H1 (cell line): ENCODE measurements at regions not wholly inside any gene's neighbourhood (a gene's known extent, or its start where the extent isn't known, plus 50 kb on each side); places are given as distances from the start of the nearest gene placed in this dataset.

Source experiments
- CTCF ChIA-PET: fragments of 300-600 bp; sonication (Branson Sonifier 250); formaldehyde crosslinking; loops from one replicate; lab custom pipeline; 2021; ENCODE audit not compliant: partially characterized antibody; lab: Charles Lee
- POLR2A ChIA-PET: fragments of 300-600 bp; sonication (Branson Sonifier 250); formaldehyde crosslinking; loops from one replicate; lab custom pipeline; 2021; ENCODE audit warnings: inconsistent platforms; ENCODE audit not compliant: partially characterized antibody; lab: Charles Lee
- DNase-seq, 2 experiments: peaks; one replicate each; pipeline versions ENCODE4 v3.0.0 to v3.0.0-alpha.2; 2010 to 2022; ENCODE audit warnings: low spot score in 2 of 2, low read depth in 1 of 2, mixed read lengths in 1 of 2
- FAIRE-seq: peaks from 2 replicates; lab custom pipeline; 2011; peaks lifted over from hg19 to GRCh38; lab: Jason Lieb, UNC
- H2AFZ ChIP-seq: 2 replicates; pipeline ENCODE4 v1.8.1; 2012; ENCODE audit warnings: low read length, inconsistent platforms
- H2AK5ac ChIP-seq: 2 replicates; pipeline ENCODE4 v1.6.1; 2013; ENCODE audit warnings: low read depth, low read length
- H2BK120ac ChIP-seq: replicated peaks from 2 replicates; pipeline ENCODE3; 2013; ENCODE audit warnings: low read depth, low read length, inconsistent platforms
- H2BK12ac ChIP-seq: 2 replicates; pipeline ENCODE4 v1.6.1; 2013; ENCODE audit warnings: low read depth, low read length
- H2BK15ac ChIP-seq: 2 replicates; pipeline ENCODE4 v1.6.1; 2013; ENCODE audit warnings: low read length
- H2BK20ac ChIP-seq: 2 replicates; pipeline ENCODE4 v1.6.1; 2013; ENCODE audit warnings: low read length
- H2BK5ac ChIP-seq: 2 replicates; pipeline ENCODE4 v1.6.1; 2013; ENCODE audit warnings: low read depth, low read length
- H3K14ac ChIP-seq: 2 replicates; pipeline ENCODE4 v1.6.1; 2013; ENCODE audit warnings: inconsistent platforms; ENCODE audit not compliant: insufficient read length
- H3K18ac ChIP-seq: 2 replicates; pipeline ENCODE4 v1.6.1; 2013; ENCODE audit warnings: low read length; ENCODE audit errors: extremely low read depth
- H3K23ac ChIP-seq: 2 replicates; pipeline ENCODE4 v1.6.1; 2013; ENCODE audit warnings: inconsistent platforms; ENCODE audit not compliant: insufficient read length
- H3K23me2 ChIP-seq: 2 replicates; pipeline ENCODE4 v1.6.1; 2013; ENCODE audit warnings: low read depth, low read length
- H3K27ac ChIP-seq: 2 replicates; pipeline ENCODE4 v1.6.1; 2011; ENCODE audit warnings: low read depth, low read length, inconsistent platforms
- H3K27me3 ChIP-seq, 4 experiments: replicated peaks in 1 of 4; 1 replicate in 1 of 4; 2 replicates in 3 of 4; pipeline versions ENCODE4 v1.6.1 to v1.8.1; 2011 to 2013; ENCODE audit warnings: low read length in 3 of 4, mild to moderate bottlenecking in 3 of 4, inconsistent platforms in 2 of 4, mixed read lengths in 2 of 4, moderate library complexity in 1 of 4; ENCODE audit not compliant: control insufficient read depth in 3 of 4, insufficient read depth in 3 of 4; ENCODE audit errors: extremely low read depth in 1 of 4
- H3K36me3 ChIP-seq, 4 experiments: 2 replicates each; pipeline versions ENCODE4 v1.6.1 to v1.8.1; 2011 to 2013; ENCODE audit warnings: mild to moderate bottlenecking in 4 of 4, low read length in 3 of 4, moderate library complexity in 2 of 4, control low read depth in 1 of 4, inconsistent platforms in 1 of 4; ENCODE audit not compliant: insufficient read depth in 4 of 4, control insufficient read depth in 2 of 4
- H3K4ac ChIP-seq: replicated peaks from 2 replicates; pipeline ENCODE3; 2013; ENCODE audit warnings: low read length, low read depth, mixed read lengths, inconsistent platforms; ENCODE audit not compliant: insufficient read length
- H3K4me1 ChIP-seq, 4 experiments: replicated peaks in 1 of 4; 1 replicate in 1 of 4; 2 replicates in 3 of 4; pipeline versions ENCODE4 v1.6.1 to v1.8.1; 2011 to 2013; ENCODE audit warnings: low read length in 3 of 4, inconsistent platforms in 2 of 4, mixed read lengths in 1 of 4; ENCODE audit not compliant: insufficient read depth in 4 of 4, control insufficient read depth in 3 of 4
- H3K4me2 ChIP-seq, 2 experiments: 2 replicates each; pipeline versions ENCODE4 v1.6.1 to v1.8.1; 2011 to 2013; ENCODE audit warnings: low read depth in 2 of 2, low read length in 2 of 2, control low read depth in 1 of 2, inconsistent platforms in 1 of 2, mild to moderate bottlenecking in 1 of 2; ENCODE audit not compliant: insufficient read depth in 1 of 2
- H3K4me3 ChIP-seq, 4 experiments: fragments of 200-600, 300-600 bp in 1 of 4; sonication (generic), shearing (Covaris generic), sonication (Bioruptor Twin) in 1 of 4; 2 replicates each; pipeline versions ENCODE4 v1.5.1 to v1.8.1; 2011 to 2016; ENCODE audit warnings: low read length in 4 of 4, low read depth in 3 of 4, control low read depth in 2 of 4, inconsistent platforms in 2 of 4, mild to moderate bottlenecking in 2 of 4, mixed read lengths in 1 of 4, moderate library complexity in 1 of 4; ENCODE audit not compliant: insufficient read depth in 2 of 4; ENCODE audit errors: extremely low read depth in 1 of 4
- H3K56ac ChIP-seq: replicated peaks from 2 replicates; pipeline ENCODE3; 2013; ENCODE audit warnings: low read depth, mild to moderate bottlenecking, mixed read lengths, low read length, inconsistent platforms; ENCODE audit not compliant: insufficient read length
- H3K79me1 ChIP-seq: 2 replicates; pipeline ENCODE4 v1.6.1; 2013; ENCODE audit warnings: low read depth, low read length, control low read depth
- H3K79me2 ChIP-seq, 2 experiments: 2 replicates each; pipeline versions ENCODE4 v1.6.1 to v1.8.1; 2012 to 2013; ENCODE audit warnings: low read length in 2 of 2, mild to moderate bottlenecking in 2 of 2, inconsistent platforms in 1 of 2; ENCODE audit not compliant: insufficient read depth in 2 of 2, control insufficient read depth in 1 of 2
- H3K9ac ChIP-seq, 4 experiments: replicated peaks in 1 of 4; 1 replicate in 1 of 4; 2 replicates in 3 of 4; pipeline versions ENCODE4 v1.6.1 to v1.8.1; 2011 to 2013; ENCODE audit warnings: low read depth in 3 of 4, low read length in 3 of 4, control low read depth in 2 of 4, mild to moderate bottlenecking in 2 of 4, moderate library complexity in 2 of 4, inconsistent platforms in 1 of 4; ENCODE audit errors: extremely low read depth in 1 of 4
- H3K9me3 ChIP-seq, 2 experiments: 2 replicates each; pipeline versions ENCODE4 v1.6.1 to v1.8.1; 2012 to 2013; ENCODE audit warnings: mild to moderate bottlenecking in 2 of 2, moderate library complexity in 2 of 2, control low read depth in 1 of 2, inconsistent platforms in 1 of 2, low read depth in 1 of 2, low read length in 1 of 2, mixed read lengths in 1 of 2; ENCODE audit not compliant: insufficient read depth in 2 of 2
- H4K20me1 ChIP-seq, 2 experiments: replicated peaks in 1 of 2; 2 replicates each; pipeline versions ENCODE3 to v1.8.1; 2011 to 2013; ENCODE audit warnings: inconsistent platforms in 2 of 2, low read length in 2 of 2, mild to moderate bottlenecking in 1 of 2; ENCODE audit not compliant: insufficient read depth in 2 of 2, control insufficient read depth in 1 of 2
- H4K5ac ChIP-seq: 2 replicates; pipeline ENCODE4 v1.6.1; 2013; ENCODE audit warnings: low read length, low read depth, mixed read lengths, inconsistent platforms; ENCODE audit not compliant: insufficient read length
- H4K8ac ChIP-seq: 2 replicates; pipeline ENCODE4 v1.8.0; 2013; ENCODE audit warnings: mild to moderate bottlenecking, moderate library complexity, low read length, inconsistent platforms; ENCODE audit not compliant: insufficient read depth; ENCODE audit errors: extremely low read depth
- H4K91ac ChIP-seq: replicated peaks from 2 replicates; pipeline ENCODE3; 2013; ENCODE audit warnings: low read length, mixed read lengths, inconsistent platforms; ENCODE audit not compliant: insufficient read length
- BRCA1 ChIP-seq: IDR thresholded peaks from 2 replicates; pipeline ENCODE4 v1.6.1; 2012; ENCODE audit warnings: low read depth, low read length, improper control_type of control experiment
- CHD2 ChIP-seq: IDR thresholded peaks from 2 replicates; pipeline ENCODE4 v1.6.1; 2012; ENCODE audit warnings: low read length, improper control_type of control experiment
- FOSL1 ChIP-seq: IDR thresholded peaks from 2 replicates; pipeline ENCODE4 v1.6.1; 2011; ENCODE audit warnings: mild to moderate bottlenecking, low read depth, low read length, moderate library complexity; ENCODE audit not compliant: insufficient read depth
- GTF2F1 ChIP-seq: IDR thresholded peaks from 2 replicates; pipeline ENCODE4 v1.6.1; 2012; ENCODE audit warnings: low read depth, low read length, improper control_type of control experiment, borderline replicate concordance
- HDAC2 ChIP-seq, 2 experiments: fragments of 300-600 bp in 1 of 2; sonication (generic) in 1 of 2; IDR thresholded peaks; 2 replicates each; pipeline ENCODE4 v1.6.1; 2011 to 2012; ENCODE audit warnings: low read depth in 2 of 2, low read length in 2 of 2, mild to moderate bottlenecking in 2 of 2, moderate library complexity in 2 of 2, borderline replicate concordance in 1 of 2, inconsistent platforms in 1 of 2
- JUN ChIP-seq: IDR thresholded peaks from 2 replicates; pipeline ENCODE4 v1.6.1; 2011; ENCODE audit warnings: low read depth, mild to moderate bottlenecking, improper control_type of control experiment, low read length
- MAFK ChIP-seq: IDR thresholded peaks from 2 replicates; pipeline ENCODE4 v1.6.1; 2012; ENCODE audit warnings: low read depth, mild to moderate bottlenecking, improper control_type of control experiment, low read length
- PHF8 ChIP-seq: fragments of 200-600 bp; sonication (generic); conservative IDR thresholded peaks from 2 replicates; pipeline ENCODE4 v1.7.1; 2012; ENCODE audit warnings: low read depth, mild to moderate bottlenecking, inconsistent platforms, low read length, moderate library complexity
- POLR2AphosphoS5 ChIP-seq: IDR thresholded peaks from 2 replicates; pipeline ENCODE4 v1.6.1; 2011; ENCODE audit warnings: low read depth, low read length
- POU5F1 ChIP-seq: IDR thresholded peaks from 2 replicates; pipeline ENCODE4 v1.6.1; 2011; ENCODE audit warnings: low read depth, mild to moderate bottlenecking, low read length, moderate library complexity
- RFX5 ChIP-seq: IDR thresholded peaks from 2 replicates; pipeline ENCODE4 v1.6.1; 2011; ENCODE audit warnings: low read depth, low read length, improper control_type of control experiment, borderline replicate concordance
- RXRA ChIP-seq: IDR thresholded peaks from 2 replicates; pipeline ENCODE4 v1.6.1; 2011; ENCODE audit warnings: low read depth, mild to moderate bottlenecking, low read length, moderate library complexity; ENCODE audit not compliant: insufficient read depth
- SAP30 ChIP-seq: fragments of 300-600 bp; sonication (generic); IDR thresholded peaks from 2 replicates; pipeline ENCODE4 v1.7.1; 2012; ENCODE audit warnings: low read length, moderate library complexity, mild to moderate bottlenecking, inconsistent platforms; ENCODE audit not compliant: insufficient read depth, insufficient replicate concordance
- SIN3A ChIP-seq, 2 experiments: IDR thresholded peaks in 1 of 2; conservative IDR thresholded peaks in 1 of 2; 2 replicates each; pipeline ENCODE4 v1.6.1; 2011 to 2012; ENCODE audit warnings: low read length in 2 of 2, improper control_type of control experiment in 1 of 2, low read depth in 1 of 2, mild to moderate bottlenecking in 1 of 2
- WGBS, 2 experiments: shearing (Covaris generic) in 1 of 2; methylation state at CpG; one replicate each; pipeline versions ENCODE4 v1.1.6 to v1.1.7; 2013 to 2015; ENCODE audit warnings: low lambda C conversion rate in 2 of 2, mixed read lengths in 2 of 2, inconsistent platforms in 1 of 2, low coverage in 1 of 2, missing lambda C conversion rate in 1 of 2; ENCODE audit not compliant: insufficient replicate concordance in 2 of 2, insufficient coverage in 1 of 2, insufficient read length in 1 of 2; ENCODE audit errors: extremely low coverage in 1 of 2, missing lambda C conversion rate in 1 of 2; 5-methylcytosine and 5-hydroxymethylcytosine counted together

DNA sequence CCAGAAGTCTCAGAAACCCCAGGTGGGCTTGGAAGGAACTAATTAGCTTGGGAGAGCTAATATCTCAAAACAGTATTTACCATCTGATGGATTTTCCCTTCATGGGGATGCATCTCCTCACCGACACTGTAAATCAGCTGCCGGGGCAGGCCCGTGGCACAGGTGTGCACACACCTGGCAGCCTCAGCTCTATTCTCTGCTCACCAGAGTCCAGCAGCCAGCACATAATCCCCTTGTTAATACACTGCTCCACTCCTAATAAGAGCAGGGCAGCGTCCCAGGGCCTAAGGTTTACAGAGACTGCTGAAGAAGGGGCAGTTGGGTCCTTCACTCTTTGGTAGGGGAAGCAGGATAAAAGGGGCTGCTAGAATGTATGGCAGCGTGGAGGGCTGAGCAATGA, 200.0 kb downstream of the TOMM20 start:
- Histone ChIP-seq H3K27me3 (peaks cover 0 to 4% (median 2%) of the 10 kb centered on the region in 4 experiments; a peak in 3 of 7 replicates), H2BK20ac (no peak overlapping the region; the same call in 1 of the 2 replicates), H3K14ac (no peak overlapping the region), H2AK5ac (no peak overlapping the region), H3K79me1 (no peaks in the 10 kb centered on the region), H2BK12ac (0 out of 2 replicates have a peak overlapping the region, but pooled peaks have one; percentile 6), H2BK5ac (no peak overlapping the region), H3K4me1 (peaks cover 0 to 12% (median 1%) of the 10 kb centered on the region in 4 experiments; a peak in 4 of 7 replicates), H3K9ac (no peak overlapping the region), H3K36me3 (no peaks in the 10 kb centered on the region), H2AFZ (no peak overlapping the region), H3K23me2 (no peaks in the 10 kb centered on the region), H3K9me3 (no peaks in the 10 kb centered on the region), H3K4me3 (no peak overlapping the region), H3K56ac (no peak overlapping the region), H4K91ac (no peak overlapping the region), H3K4me2 (no peak overlapping the region), H3K18ac (no peak overlapping the region; the same call in 1 of the 2 replicates), H4K20me1 (no peaks in the 10 kb centered on the region), H2BK15ac (peak overlapping the region; percentile 61; the same call in 1 of the 2 replicates), H3K23ac (no peak overlapping the region), H4K5ac (no peak overlapping the region), H2BK120ac (no peak overlapping the region), H3K79me2 (no peaks in the 10 kb centered on the region), H4K8ac (no peak overlapping the region), H3K27ac (no peak overlapping the region), H3K4ac (no peak overlapping the region)
- ChIA-PET POLR2A (interaction anchor here (1.5 kb wide), 1 partner anchor 29 kb away, joined by 4 read pairs; no protein-coding TSS in a partner anchor), CTCF (interaction anchor here (1.0 to 1.2 kb wide), 3 partner anchors 26 to 186 kb away, joined by 3 to 4 read pairs (median 3); no protein-coding TSS in a partner anchor)
- 86% methylated on average over 5 of the region's 5 CpGs; no CpG with 5 or more reads in 1 of the 2 experiments for WGBS, 2 experiments
- DNase-seq, result no peak
- TF ChIP-seq MAFK (no peak), POU5F1 (no peak), SIN3A (conservative IDR thresholded peaks at IDR 0.05 in 1 of 2, IDR thresholded peaks at IDR 0.05 in 1 of 2; ENCODE audit: low read depth in 1 of 2, low read length in 2 of 2) (no peak), RFX5 (no peak), HDAC2 (IDR thresholded peaks at IDR 0.05; ENCODE audit: borderline replicate concordance in 1 of 2, low read depth in 2 of 2, low read length in 2 of 2) (no peak), CHD2 (no peak), POLR2AphosphoS5 (no peak), FOSL1 (no peak), SAP30 (no peak), RXRA (no peak), JUN (no peak), GTF2F1 (no peak), PHF8 (no peak), BRCA1 (no peak)
- FAIRE-seq, result no peak
